HEK293T (cell line): ENCODE measurements at regions not wholly inside any gene's neighbourhood (a gene's known extent, or its start where the extent isn't known, plus 50 kb on each side); places are given as distances from the start of the nearest gene placed in this dataset.

Experiments
- CTCF ChIA-PET: fragments of 350-600 bp; formaldehyde crosslinking; extraction: SDS; loops from one replicate; lab custom pipeline; 2021; ENCODE audit warnings: antibody characterized with exemption, inconsistent platforms; lab: Yijun Ruan, JAX
- POLR2A ChIA-PET: fragments of 350-600 bp; formaldehyde crosslinking; extraction: SDS; loops from one replicate; lab custom pipeline; 2020; ENCODE audit warnings: antibody characterized with exemption, inconsistent platforms; lab: Yijun Ruan, JAX
- DNase-seq: peaks from one replicate; pipeline ENCODE4 v3.0.0; 2012; ENCODE audit warnings: mixed read lengths; ENCODE audit errors: extremely low spot score
- ARNT ChIP-seq: fragments of 450-650 bp; IDR thresholded peaks from 2 replicates; pipeline ENCODE4 v1.6.1; 2017; ENCODE audit warnings: mild to moderate bottlenecking
- BHLHE40 ChIP-seq: fragments of 450-650 bp; IDR thresholded peaks from 2 replicates; pipeline ENCODE4 v1.6.1; 2016; ENCODE audit warnings: mild to moderate bottlenecking, moderate library complexity, borderline replicate concordance
- CTBP1 ChIP-seq: fragments of 450-650 bp; IDR thresholded peaks from 2 replicates; pipeline ENCODE4 v1.6.1; 2016; ENCODE audit warnings: borderline replicate concordance
- ELF4 ChIP-seq: fragments of 450-650 bp; IDR thresholded peaks from 2 replicates; pipeline ENCODE4 v1.6.1; 2017; ENCODE audit warnings: antibody characterized with exemption
- FOXA1 ChIP-seq: fragments of 450-650 bp; IDR thresholded peaks from 2 replicates; pipeline ENCODE4 v1.6.1; 2016; ENCODE audit warnings: mild to moderate bottlenecking
- FOXK2 ChIP-seq: fragments of 450-650 bp; IDR thresholded peaks from 2 replicates; pipeline ENCODE4 v1.6.1; 2016; ENCODE audit warnings: mild to moderate bottlenecking
- FOXM1 ChIP-seq: fragments of 450-650 bp; IDR thresholded peaks from 2 replicates; pipeline ENCODE4 v1.6.1; 2017; ENCODE audit warnings: mild to moderate bottlenecking, borderline replicate concordance
- HDGF ChIP-seq: fragments of 450-650 bp; IDR thresholded peaks from 2 replicates; pipeline ENCODE4 v1.6.1; 2017; ENCODE audit warnings: antibody characterized with exemption, borderline replicate concordance
- L3MBTL2 ChIP-seq: fragments of 450-650 bp; conservative IDR thresholded peaks from 2 replicates; pipeline ENCODE4 v1.6.1; 2016; ENCODE audit warnings: mild to moderate bottlenecking
- LEF1 ChIP-seq: fragments of 450-650 bp; IDR thresholded peaks from 2 replicates; pipeline ENCODE4 v1.6.1; 2017; ENCODE audit warnings: mild to moderate bottlenecking, borderline replicate concordance
- NFRKB ChIP-seq: fragments of 450-650 bp; IDR thresholded peaks from 2 replicates; pipeline ENCODE4 v1.6.1; 2016; ENCODE audit warnings: mild to moderate bottlenecking, moderate library complexity
- SP1 ChIP-seq: fragments of 450-650 bp; IDR thresholded peaks from 2 replicates; pipeline ENCODE4 v1.6.1; 2017
- SUZ12 ChIP-seq: fragments of 450-650 bp; IDR thresholded peaks from 2 replicates; pipeline ENCODE4 v1.6.1; 2016; ENCODE audit warnings: mild to moderate bottlenecking
- TARDBP ChIP-seq: fragments of 450-650 bp; IDR thresholded peaks from 2 replicates; pipeline ENCODE4 v1.6.1; 2016
- ZNF384 ChIP-seq: fragments of 450-650 bp; IDR thresholded peaks from 2 replicates; pipeline ENCODE4 v1.6.1; 2016
- TF ChIP-seq, protein P1 (sequence below): fragments of 450-650 bp; IDR thresholded peaks from 2 replicates; pipeline ENCODE4 v1.6.1; 2016

DNA sequence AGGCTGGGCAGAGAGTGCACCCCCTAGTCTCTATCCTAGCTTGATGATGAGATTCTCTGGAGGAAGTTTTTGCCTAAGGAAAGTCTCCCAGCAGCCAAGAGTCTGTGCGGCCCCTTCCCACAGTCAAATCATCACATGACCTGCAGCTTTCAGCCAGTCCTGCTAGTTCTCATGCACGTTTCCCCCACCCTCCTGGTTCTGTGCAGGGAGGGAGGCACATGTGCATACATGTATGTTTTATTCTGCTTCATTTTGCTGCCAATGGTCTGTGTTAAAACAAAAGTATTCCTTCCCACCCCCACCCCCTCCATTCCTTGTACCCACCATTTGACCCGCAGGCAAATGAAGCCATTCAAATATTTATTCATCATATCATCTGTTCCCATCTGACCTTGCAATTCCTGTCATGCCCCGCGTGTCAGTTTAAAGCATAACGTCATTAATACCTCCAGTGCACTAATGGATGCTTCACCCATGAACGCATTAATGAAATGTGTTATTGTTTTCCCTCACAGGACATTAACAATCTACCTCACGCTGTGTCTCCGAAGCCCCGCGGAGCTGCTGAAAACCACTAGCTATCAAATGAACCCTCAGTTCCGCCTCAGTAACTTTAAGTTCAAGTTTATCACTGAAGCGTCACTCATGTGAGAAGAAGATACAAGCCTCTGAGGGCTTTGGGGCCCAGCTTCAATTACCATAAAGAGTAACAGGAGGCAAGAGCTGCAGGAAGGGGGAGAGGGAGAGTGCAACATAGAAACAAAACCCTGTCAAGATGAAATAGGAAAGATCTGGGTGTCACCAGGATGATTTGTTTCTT is 139.6 kb downstream of the RASEF start:
- peak; percentile 63 for DNase-seq
- POLR2A ChIA-PET: interaction anchor here (1.1 kb wide), 1 partner anchor 35 kb away, joined by 5 read pairs; no protein-coding TSS in a partner anchor
- no peak for TF ChIP-seq NFRKB
- peak; percentile 67 for TF ChIP-seq FOXK2
- TF ChIP-seq TARDBP: no peak; the same call in 1 of the 2 replicates
- no peak for TF ChIP-seq ZNF384
- TF ChIP-seq L3MBTL2: peak; percentile 53; the same call in 1 of the 2 replicates
- peak; percentile 98 for TF ChIP-seq CTBP1
- TF ChIP-seq, protein P1, sequence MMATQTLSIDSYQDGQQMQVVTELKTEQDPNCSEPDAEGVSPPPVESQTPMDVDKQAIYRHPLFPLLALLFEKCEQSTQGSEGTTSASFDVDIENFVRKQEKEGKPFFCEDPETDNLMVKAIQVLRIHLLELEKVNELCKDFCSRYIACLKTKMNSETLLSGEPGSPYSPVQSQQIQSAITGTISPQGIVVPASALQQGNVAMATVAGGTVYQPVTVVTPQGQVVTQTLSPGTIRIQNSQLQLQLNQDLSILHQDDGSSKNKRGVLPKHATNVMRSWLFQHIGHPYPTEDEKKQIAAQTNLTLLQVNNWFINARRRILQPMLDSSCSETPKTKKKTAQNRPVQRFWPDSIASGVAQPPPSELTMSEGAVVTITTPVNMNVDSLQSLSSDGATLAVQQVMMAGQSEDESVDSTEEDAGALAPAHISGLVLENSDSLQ: peak; percentile 97
- TF ChIP-seq SP1: no peak
- TF ChIP-seq ARNT: peak; percentile 89
- peak; percentile 25; the same call in 1 of the 2 replicates for TF ChIP-seq LEF1
- CTCF ChIA-PET: interaction anchor here (0.5 to 0.8 kb wide), 2 partner anchors 17 to 39 kb away, joined by 3 to 4 read pairs; no protein-coding TSS in a partner anchor

DNA sequence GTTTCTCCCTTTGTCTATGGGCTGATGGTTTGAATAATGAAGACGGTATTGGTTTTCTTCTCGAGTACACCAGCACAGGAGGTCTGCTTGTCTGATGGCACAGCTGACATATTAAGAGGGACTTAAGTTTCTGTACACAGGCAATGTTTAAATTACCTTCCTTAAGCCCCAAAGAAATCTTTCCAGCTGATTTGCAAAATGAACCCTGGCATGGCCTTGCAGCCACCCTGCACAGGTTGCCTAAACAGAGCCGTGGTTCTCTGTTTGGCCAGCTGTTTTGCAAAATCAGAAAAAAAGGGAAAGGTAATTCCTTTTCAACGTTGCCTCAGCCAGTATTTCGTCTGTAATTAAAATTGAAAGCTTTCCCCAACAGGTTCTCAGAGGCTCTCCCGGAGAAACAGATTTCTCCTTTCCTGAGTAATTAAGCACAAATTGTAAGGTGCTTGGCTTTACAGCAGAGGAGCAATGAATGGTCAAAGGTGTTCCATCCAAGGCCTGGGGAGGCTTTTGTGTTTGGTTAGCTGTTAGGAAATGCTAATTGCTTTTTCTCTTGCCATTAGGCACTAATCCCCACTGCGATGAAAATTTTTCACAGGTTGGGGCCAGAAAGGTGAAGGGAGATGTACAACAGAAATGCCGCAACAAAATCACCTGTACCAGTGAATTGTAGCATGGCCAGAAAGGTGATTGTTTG is 138.9 kb downstream of the RASEF start:
- no peak for DNase-seq
- ChIA-PET CTCF (interaction anchor here (0.5 to 0.8 kb wide), 2 partner anchors 16 to 38 kb away, joined by 3 to 4 read pairs; no protein-coding TSS in a partner anchor), POLR2A (interaction anchor here (1.1 kb wide), 1 partner anchor 34 kb away, joined by 5 read pairs; no protein-coding TSS in a partner anchor)
- TF ChIP-seq HDGF (no peak), L3MBTL2 (no peak), FOXM1 (no peak), FOXA1 (no peak), BHLHE40 (no peak), LEF1 (no peak), FOXK2 (no peak), SUZ12 (no peak), ELF4 (no peak), ZNF384 (no peak), ARNT (no peak), SP1 (no peak), NFRKB (no peak), CTBP1 (no peak)
- TF ChIP-seq, protein P1: no peak; the same call in 1 of the 2 replicates
